Amniotic epithelial cell (primary cell): ENCODE measurements at regions not wholly inside any gene's neighbourhood (a gene's known extent, or its start where the extent isn't known, plus 50 kb on each side); places are given as distances from the start of the nearest gene placed in this dataset.
"Not testable (repeated sequence)": the region's sequence is repeated elsewhere in the genome, so short reads cannot be mapped to it uniquely, and the experiment has no call there.

ENCODE experiments used
- DNase-seq: peaks from one replicate; pipeline ENCODE4 v3.0.0-alpha.2; 2010; ENCODE audit warnings: low read depth

DNA sequence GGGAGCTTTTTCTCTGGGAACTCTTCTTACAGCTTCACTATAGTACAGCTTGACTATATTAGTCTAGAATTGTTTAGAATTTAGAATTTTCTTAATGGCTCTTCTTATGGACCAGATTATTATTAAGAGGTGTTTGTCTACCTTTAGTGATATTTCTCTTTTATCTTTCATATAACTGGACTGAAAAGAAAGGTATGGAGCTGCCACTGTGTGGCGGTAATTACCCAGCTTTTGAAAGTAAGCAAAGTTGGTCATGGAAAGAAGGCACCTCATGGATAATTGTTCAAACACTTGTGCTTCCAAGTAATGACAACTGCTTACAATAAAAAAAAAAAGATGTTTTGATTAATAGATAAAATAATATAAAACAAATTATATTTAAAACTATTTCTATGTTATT is 1112.5 kb downstream of the TECRL start:
- no peak for DNase-seq

DNA sequence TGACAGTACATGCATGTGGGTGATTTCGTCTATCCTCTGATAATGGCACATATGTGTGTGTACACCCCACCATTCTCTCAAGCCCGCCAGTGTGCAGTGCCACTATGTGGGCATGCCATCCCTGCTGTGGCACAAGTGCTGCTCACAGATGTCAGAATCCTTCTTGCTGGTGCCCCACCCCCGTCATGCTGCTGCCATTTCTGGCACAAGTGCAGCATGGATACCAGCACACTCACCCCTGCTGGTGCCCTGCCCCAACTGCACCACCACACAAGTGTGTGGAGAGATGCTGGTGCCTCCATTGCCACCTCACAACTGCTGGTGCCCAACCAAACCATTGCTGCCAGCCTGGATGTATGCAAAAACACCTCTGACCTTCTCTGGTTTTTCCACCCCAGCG is 1133.8 kb downstream of the TECRL start:
- no peak for DNase-seq

DNA sequence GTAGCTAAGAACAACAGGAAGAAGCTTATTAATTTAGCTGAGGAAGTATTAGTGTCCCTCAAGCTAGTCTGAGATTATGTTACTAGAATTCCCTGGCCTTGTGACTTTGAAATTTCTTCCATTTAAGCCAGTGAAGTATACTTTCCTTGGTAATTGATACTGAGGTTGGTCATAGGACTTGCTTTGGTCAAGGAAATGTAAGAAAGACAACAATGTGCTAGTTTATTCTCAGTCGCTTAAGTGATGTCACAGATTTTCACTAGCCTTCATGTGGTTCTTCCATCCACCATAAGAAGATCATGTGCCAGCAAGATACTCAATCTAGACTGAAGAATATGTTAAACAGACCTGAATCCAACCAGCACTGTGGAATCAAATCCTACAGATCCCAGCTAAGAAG is 1140.1 kb downstream of the TECRL start:
- no peak for DNase-seq

DNA sequence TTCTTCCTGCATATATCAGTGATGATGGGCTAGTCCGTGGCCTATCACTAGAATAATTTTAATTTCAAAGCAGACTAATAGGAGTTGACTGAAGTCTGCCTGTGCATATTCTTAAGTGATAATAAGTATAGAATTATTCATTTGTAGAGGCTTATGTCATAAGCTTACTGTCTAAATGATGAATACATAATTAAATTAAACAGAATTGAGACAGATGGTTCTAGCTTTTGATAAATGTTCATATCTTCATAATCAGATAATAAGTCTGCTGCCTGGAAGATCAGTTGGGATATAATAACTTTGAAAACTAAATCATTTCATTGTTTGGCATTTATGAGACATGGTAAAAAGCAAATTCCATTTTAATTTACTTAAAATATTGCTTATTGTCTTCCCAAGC is 1175.6 kb downstream of the TECRL start:
- DNase-seq, result no peak

DNA sequence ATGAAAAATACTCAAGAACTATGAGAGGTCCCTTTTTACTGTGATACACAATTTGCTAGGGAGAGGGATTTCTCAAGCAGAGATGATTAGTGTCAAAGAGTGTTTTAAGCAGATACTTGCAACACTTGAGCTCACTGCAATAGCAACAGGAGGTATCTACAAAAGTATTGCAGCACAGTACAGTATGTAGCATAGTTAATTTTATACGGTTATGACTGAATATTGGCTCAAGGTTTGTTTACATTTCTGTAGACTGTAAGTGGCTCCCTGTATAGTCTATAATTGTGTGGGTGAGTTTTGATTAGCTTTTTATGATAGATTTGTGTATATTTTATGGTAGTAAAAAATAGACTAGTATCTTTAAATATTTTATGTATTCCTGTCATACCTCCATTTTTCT is 1177.2 kb downstream of the TECRL start:
- DNase-seq, result no peak

DNA sequence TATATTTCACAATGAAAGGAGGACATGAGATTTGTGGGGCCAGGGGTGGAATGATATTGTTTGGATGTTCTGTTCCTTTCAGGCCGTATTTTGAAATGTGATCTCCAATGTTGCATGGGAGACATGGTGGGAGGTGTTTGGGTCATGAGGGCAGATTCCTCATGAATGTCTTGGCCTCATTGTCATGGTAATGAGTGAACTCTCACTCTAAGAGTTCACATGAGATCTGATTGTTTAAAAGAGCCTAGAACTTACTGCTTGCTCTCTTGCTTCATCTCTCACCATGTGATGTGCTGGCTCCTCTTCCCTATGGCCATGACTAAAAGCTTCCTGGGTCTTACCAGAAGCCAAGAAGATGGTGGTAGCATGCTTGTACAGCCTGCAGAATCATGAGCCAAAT is 1183.0 kb downstream of the TECRL start:
- DNase-seq, result no peak

DNA sequence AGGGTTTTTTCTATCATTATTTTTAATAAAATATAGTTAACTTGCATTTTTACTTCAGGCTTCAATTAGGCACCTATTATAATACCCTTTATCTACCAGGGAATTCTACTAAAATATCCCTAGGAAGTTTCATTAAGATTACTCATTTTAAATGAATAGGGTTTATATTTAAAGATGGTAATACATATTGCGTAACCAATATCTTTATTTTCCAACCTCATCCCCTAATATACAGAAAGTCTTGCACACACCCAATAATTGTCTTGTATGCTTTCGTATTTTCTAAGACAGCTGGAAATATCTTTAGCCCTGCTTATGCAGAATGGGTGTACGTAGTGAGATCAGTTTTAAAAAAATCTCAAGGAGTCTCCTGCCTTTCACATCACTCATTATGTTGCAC is 1186.8 kb downstream of the TECRL start:
- no peak for DNase-seq

DNA sequence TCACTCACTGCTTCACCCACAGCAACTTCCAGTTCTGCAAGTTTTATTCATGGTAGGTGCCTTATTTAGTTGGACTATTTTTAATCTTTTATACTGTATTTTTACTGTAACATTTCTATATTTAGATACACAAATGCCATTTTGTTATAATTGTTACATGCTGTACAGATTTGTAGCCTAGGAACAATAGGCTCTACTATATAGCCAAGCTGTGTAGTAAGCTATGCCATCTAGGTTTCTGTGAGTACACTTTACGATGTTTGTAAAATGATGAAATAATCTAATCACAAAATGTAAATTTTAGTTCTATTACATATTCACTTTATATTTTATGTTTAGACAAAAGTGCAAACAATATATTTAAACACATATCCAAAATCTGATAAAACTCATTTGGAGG is 1187.8 kb downstream of the TECRL start:
- DNase-seq, result no peak

DNA sequence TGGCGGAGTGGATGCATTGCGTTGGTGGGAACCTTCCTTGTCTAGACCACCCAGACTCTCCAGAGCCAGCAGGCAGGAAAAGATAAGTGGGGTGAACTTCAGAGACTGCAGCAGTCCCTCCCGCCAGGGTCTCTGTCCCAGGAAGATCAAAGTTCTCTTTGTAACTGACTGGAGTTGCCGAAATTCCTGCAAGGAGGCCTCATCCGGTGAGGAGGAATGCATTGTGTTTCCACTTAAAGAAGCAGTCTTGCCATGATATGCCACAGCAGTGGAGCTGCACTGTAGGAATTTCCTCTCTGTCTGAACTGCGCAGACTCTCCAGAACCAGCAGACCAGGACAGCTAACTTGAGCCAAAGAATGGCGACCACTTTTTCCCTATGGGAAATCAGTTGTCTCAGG is 1190.4 kb downstream of the TECRL start:
- no peak for DNase-seq

DNA sequence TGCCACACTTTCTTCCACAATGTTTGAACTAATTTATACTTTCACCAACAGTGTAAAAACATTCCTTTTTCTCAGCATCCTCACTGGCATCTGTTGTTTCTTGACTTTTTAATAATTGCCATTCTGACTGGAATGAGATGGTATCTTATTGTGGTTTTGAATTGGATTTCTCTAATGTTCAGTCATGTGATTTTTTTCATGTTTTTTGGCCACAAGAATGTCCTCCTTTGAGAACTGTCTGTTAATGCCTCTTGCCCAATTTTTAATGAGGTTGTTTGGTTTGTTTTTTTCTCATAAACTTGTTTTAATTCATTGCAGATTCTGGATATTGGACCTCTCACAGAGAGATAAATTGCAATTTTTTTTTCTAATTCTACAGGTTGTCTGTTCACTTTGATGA is 1195.2 kb downstream of the TECRL start:
- DNase-seq, result peak; percentile 0

DNA sequence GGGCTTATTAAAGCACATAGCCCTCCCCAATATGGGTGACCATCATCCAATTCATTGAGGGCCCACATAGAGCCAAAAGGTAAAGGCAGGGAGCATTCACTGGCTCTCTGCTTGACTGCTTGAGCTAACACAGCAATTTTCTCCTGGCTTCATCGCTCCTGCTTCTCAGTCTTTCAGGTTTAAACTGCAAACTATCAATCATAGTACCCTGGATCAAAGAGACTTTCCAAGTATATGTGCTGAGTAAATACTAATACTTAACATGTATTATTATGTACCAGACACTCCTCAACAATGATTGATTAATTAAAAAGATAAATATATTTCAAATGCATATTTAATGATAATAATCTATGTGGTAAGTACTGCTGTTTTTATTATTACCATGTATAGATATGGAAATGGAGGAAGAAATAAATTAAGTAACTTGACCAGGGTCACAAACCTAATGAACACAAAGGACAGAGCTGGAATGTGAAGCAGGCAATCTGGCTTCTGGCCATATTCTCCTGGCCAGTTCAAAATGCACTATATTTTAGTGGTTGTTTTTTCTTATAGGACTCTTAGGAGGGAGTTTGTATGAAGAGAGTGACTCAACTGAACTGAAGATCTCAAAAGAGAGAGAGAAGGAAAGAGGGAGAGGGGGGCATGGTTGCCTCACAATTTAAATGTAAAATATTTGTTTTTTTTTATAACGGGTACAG is 1197.3 kb downstream of the TECRL start:
- no peak for DNase-seq

DNA sequence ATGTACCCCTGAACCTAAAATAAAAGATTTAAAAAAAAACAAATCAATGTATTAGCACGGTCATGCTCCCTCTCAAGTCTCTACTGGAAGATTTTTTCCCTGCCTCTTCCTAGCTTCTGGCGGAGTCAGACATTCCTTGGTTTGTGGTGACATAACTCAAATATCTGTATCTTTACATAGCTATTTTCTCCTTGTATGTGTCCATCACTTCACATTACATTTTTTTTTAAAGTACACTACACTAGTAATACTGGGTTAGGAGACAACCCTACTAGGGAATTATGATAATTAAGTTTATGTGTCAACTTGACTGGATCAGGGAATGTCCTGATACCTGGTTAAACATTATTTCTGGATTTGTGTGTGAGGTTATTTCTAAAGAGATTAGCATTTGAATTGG is 1197.9 kb downstream of the TECRL start:
- no peak for DNase-seq

DNA sequence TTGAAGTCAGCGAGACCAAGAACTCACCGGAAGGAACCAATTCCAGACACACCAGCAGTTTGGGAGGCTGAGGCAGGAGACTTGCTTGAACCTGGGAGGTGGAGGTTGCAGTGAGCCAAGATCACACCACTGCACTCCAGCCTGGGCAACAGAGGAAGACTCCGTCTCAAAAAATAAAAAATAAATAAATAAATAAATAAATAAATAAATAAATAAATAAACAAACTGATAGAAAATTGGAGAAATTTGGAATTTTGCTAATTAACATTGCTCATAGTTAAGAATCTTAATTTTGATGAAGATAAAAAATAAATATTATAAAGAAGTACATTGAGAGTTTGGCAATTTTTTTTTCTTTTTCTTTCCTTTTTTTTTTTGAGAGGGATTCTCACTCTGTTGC is 1216.2 kb downstream of the TECRL start:
- not testable (repeated sequence) for DNase-seq

DNA sequence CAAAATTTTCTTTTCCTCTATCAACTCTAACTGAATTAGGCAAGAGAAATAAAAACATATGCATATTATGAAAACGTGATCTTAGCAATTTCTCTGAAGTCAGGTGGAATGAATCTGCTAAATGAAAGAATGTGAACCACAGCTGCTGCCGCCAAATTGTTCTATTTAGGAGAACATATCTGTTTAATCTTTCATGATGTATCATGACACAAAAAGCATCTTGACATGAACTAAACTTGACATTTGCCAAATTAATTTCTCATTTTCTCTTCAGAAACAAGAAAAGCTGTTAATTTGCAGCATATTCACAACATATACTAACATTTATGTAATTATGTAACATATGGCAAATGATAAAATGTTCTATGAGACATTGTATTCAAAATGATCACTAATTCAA is 1237.9 kb downstream of the TECRL start:
- DNase-seq, result no peak

DNA sequence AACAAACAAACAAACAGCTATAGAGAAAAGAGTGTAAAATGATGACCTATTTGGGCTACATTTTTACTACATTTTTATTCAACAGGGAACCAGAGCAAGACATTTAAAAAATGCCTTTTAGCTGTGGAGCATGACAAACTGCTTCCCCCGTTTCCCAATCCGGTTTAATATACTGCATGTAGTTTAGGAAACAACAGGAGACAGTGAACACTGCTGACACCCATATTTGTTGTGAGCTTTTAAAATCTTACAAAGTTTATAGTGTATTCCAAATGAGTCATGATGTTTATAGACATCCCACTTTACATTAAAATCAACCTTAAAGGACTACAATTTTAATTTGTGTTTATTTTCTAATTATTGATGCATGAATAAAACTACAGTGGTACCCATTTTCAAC is 1238.3 kb downstream of the TECRL start:
- DNase-seq, result no peak

DNA sequence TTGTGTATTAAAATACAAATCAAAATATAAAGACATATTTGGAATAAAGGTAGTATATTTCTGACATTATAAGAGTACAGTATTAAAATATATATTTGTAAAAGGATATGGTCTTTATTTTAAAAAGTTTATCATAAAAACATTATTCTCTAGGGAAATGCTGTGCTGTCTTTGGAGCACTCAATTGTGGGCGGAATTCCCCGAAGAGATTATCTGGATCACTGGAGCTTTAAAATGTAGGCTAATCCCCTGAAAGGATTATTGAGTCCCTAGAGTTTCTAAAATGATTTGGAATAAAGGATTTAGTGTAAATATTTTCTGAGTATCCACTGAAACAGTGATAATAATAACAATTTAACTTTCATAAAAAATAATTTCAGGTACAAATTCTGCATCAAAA is 1239.4 kb downstream of the TECRL start:
- no peak for DNase-seq

DNA sequence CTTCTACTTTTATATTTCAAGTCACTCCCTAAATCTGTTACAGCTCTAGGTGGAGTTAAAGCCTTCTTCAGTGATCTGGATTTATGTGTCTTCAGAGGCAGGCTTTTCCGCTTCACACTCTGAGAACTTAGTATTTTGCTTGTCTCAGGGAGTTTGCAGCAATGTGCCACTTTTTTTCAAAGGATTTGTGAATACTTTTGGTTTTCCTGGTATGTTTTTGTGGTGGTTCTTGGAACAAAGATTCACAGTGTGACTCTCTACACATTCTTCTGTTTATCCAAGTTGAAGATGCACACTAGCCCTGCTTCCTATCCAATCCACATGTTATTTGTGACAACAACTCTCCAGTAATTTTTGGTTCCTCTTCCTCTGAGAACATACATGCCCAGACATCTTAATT is 1253.7 kb downstream of the TECRL start:
- no peak for DNase-seq

DNA sequence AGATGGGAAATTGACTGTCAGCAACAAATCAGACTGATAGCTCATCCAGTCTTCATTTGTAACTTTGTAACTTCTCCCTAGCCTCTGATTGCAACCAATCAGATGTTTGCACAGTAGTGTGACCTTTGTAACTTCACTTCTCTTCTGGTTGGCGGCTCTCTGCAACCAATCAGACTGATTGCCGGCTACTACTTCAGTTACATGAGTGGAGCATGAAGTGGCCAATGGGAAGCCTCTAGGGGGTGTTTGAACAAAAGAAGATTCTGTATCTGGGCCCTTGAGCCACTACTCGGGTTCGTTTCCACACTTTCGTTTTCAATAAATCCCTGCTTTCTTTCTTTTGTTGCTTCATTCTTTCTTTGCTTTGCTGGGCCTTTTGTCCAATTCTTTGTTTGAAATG is 1285.8 kb downstream of the TECRL start:
- no peak for DNase-seq

DNA sequence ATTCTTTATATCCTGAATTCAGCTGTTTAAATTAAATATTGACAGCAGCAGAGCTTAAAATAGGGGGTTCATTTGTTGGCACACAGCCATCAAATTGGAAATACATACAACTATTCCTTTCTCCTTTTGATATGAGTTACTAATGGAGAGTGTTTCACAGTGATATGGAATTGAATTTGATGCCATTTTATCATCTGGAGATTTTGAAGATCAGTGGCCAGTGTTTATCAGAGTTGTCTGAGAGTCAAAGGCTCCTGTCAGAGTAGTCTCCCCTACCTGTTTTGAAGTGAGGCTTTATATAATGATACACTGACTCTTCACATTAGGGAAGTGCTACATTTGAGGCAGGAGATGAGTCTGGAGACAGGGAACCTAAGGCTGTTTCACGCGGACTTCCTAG is 1286.3 kb downstream of the TECRL start:
- no peak for DNase-seq

DNA sequence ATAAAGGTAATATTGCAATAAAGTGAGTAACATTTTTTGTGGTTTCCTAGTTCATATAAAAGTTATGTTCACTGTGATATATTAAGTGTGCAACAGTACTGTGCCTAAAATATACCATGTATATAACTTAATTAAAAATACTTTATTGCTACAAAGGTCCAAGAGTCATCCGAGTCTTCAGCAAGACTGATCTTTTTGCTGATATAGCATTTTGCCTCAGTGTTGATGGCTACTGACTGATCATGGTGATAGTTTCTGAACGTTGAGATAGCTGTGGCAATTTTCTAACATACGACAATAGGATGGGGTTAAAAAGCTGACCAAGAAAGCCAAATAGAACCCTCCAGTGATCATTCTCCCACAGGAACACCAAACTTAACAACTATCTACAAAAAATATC is 1302.7 kb downstream of the TECRL start:
- no peak for DNase-seq

DNA sequence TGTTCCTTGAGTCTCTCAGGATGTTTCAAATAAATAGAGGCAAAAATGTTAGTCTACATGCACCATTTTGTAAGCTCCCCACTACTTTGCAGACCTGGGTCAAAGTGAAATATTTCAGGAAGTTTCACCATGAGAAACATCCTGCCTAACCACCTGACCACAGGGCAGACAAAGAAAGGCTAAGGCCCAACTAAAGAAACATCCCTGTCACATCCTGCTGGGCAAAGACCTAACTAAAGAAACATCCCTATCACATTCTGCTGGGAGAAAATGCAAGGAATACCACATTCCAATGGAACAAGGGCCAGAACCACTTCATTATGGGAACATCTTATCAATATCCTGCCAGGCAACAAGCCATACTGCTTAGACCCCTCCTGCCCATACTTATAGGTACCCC is 1303.4 kb downstream of the TECRL start:
- no peak for DNase-seq

DNA sequence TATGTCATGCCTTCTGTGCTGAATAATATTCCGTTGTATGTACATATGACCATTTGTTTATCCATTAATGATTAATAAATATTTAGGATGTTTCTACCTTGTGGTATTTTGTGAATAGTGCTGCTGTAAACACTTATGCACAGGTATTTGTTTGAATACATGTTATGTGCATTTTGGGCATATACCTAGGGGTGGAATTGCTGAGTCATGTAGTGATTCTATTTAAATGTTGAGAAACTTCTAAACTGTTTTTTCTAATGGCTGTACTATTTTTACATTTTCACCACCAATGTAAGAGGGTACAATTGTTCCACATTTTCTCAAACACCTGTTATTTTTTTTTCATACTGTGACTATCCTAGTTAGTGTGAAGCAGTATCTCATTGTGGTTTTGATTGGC is 1318.6 kb downstream of the TECRL start:
- DNase-seq, result no peak

DNA sequence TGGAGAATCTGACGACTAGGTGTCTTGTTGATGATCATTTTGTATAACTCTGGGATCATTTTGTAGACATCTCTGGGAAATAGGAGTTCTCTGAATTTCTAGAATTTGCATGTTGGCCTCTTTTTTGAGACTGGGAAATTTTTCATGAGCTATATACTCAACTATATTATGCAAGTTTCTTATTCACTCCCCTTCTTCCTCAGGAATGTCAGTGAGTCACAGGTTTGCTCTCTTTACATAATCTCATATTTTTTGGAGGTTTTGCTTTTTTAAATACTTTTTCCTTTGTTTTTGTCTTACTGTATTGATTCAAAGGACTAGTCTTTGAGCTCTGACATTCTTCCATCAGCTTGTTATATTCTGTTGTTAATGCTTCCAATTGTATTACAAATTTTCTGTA is 1324.2 kb downstream of the TECRL start:
- no peak for DNase-seq

DNA sequence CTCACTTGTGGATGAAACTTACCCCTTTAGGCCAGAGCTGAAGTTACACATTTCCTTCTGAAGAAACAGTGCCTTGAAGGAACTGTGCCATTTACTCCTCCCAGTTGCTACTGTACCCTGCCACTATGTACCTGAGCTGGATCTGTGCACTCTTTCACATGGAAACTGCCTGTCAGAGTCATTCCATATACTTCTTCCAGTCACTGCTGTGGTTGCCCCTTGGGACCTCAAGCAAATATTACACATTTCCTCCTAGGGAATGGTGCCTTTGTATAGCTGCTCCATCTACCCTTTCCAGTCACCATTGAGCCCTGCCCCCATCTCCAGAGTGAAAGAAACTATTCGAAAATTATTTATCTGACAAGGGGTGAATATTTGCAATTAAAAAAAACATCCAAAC is 1328.3 kb downstream of the TECRL start:
- no peak for DNase-seq

DNA sequence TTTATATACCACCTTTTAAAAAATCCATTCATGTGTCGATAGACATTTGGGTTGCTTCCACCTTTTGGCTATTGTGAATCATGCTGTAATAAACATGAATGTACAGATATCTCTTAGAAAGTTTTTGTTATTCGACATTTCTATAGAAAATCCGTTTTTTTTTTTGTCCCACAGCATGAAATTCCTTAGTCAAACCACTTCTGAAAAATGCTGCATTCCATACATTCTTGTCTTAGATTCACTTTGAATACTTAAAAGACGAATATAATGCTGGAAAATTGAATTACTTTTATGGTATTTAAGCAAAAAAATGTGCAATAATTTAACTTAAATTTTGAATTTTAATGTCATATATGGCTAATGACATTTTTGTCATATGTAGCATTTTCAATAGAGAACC is 1345.5 kb downstream of the TECRL start:
- no peak for DNase-seq
